NCI-H1105 (cell line): ENCODE measurements at regions not wholly inside any gene's neighbourhood (a gene's known extent, or its start where the extent isn't known, plus 50 kb on each side); places are given as distances from the start of the nearest gene placed in this dataset.
A peak's percentile ranks its signal among the peaks of the same experiment; 100 is the strongest.

Source experiments
- DNase-seq: peaks from one replicate; lab custom pipeline; 2025; lab: John Stamatoyannopoulos, UW

DNA sequence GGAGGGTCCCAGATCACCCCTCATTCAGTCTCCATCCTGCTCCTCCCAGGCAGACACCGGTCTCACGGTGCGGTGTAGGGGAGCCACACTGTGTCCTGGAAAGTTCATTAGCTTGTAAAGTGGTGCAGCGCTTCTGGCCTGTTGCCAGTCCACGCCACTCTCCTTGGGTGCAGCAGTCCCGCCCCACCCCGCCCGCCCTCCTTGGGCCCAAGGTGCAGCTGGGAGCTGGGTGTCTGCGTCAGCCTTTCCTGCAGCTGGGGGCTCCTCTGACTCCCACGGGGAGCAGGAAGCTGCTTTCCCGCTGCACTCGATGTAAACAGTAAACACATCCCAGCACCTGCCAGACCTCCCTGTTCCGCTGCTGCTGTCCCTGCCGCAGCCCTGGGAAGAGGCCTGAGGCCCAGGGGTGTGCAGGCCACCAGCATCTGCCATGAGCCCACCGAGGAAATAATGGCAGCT, 53.8 kb upstream of the ASB18 start:
- peak; percentile 19 for DNase-seq

DNA sequence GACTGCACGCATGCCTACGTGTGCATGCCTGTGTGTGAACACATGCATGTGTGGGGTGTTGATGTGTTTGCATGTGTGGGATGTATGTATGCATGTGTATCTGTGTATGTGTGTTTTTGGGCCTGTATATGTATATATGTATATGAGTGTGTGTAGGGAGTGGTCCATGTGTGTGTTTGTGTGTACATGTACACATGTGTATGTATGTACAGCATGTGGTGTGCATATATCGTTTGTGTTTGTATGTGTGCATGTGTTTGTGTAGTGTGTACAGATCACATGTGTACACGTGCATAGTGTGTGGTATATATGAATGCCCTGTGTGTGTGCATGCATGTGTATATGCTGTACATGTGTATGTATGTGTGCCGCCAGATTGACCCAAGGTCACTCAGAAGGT, 54.2 kb upstream of the ASB18 start:
- no peak for DNase-seq

DNA sequence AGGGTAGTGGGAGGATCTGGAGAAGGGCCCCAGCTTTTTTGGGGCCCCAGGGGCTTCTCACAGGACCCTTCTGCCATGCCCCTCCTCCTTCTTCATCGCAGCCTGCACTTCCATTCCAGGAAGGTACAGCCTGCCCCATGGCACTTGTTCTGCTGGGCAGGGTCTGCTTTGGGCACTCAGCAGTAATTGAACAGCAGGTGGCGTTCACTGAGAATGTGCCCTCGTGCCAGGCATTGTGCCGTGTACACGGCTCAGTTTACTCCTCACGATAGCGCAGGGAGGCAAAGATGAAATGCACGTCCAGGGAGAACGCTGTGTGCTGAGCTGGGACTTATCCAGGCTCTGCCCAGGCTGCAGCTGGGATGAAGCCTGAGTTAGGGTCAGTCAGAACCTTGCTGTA, 54.8 kb upstream of the ASB18 start:
- no peak for DNase-seq

DNA sequence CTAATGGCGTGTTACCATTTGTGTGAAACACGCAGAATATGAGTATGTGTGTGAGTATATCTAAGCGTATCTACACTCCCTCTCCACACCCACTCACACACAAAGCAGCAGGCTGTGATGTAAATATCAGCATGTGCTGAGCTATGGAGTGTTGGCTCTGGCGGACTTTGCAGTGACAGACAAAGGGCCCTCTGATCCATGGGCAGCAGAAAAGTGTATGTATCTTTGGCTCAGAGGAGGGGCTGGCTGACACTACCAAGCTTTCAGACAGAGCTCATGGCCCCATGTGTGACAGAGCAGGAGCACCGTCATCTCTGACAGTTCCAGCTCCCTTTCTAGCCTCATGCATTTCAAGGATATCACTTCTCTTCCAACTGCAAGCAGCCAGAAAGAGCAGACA, 57.2 kb upstream of the ASB18 start:
- DNase-seq: no peak

DNA sequence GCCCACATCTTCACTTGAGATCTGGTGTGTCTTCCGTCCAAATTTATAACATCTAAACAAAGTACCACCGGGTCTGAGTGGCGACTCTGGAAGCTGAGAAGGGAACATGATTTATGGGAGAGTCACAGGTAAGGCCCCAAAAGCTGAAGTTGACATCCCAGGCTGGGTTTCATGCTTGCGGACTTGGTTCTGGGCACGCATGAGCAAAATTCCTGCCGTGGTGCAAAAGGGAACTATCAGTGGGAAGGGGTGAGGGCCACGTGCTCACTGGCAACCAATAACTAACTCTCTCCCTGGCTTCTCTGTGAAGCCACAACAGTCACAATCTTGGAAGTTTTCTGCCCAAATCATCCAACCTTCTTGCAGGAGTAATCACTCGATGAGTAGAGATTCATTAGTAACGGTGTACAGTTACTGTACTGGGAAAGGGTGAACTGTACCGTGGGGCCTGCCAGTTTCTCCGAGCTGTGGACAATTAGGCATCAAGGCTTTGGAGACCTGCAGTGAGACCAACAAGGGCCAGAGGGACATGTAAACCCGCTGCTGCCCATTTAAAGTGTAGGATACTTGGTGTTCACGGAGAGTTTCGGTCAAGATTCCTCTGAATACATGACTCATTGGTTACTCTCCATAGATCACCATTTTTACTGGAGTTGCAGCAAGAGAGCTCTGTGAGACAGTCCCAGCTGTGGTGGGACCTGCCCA, 69.4 kb upstream of the ASB18 start:
- no peak for DNase-seq

DNA sequence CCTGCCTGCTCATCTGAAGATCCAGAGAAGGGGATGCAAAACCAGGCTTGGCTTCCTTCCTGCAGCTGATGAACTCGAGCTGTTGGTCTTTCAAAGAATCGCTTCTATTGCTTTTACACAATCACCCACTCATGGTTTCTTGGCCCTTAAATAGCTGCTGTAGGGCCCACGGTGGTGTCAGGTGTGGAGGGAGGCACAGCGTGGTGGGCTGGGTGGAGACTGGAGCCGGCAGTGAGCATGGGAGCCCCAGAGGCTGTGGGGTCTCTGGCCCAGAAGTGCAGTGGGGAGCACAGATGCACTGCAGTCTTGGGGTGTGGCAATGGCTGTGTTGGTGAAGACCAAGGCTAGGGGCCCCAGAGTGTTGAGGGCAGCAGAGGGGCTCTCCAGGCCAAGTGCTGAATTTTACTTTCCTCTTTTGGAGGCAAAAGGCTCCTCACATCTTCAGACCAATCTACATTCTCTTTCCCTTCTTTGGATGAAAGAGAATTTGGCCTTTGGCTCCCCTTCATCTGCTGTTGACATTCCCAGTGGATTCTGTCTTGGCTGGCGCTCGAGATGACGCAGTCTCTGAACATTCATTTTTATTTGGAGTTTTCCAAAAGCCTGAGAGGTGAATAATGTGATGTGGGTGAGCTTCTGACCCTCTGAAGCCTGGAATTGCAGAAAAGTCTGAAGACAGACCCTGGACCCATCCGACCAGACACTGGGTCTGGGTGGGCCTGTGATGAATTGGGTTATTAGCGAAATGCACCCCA, 70.1 kb upstream of the ASB18 start:
- DNase-seq: no peak

DNA sequence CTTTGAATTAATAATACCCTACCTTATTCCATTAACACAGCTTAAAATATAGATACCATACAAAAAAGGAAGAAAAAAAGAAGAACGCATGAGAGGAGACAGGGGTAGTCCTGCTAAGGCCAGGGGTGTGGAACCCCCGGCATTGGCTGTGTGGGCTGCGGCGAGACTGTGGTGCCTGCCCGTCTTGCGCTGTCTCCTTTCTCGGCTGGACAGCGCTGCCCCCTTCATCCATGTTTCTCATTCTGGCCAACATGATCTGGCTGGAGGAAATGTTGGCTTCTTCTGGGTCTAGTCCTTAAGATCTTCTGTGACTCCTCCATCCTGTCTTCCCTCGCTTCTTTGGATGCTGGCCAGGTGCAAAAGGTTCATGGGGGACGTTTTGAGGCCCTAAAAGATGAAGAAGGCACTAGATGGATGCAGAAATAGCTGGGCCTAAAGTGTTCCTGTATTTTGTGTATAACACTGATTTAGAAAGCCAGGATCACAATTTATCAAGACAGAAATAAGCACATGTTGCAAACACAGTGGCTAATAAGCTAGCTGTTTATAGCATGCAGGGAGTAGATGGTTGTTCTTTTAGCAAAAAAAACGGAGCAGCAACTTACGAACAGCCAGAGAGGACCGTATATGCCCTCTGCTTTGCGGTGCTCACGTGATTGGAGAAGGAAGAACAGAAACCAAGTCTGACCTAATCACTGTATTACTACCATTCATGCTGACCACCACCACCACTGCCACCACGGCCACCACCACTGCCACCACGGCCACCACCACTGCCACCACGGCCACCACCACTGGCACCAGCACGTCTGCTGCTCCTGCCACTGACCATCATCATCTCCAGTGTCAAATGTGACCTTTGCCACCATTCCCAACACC, 71.7 kb upstream of the ASB18 start:
- DNase-seq: no peak

DNA sequence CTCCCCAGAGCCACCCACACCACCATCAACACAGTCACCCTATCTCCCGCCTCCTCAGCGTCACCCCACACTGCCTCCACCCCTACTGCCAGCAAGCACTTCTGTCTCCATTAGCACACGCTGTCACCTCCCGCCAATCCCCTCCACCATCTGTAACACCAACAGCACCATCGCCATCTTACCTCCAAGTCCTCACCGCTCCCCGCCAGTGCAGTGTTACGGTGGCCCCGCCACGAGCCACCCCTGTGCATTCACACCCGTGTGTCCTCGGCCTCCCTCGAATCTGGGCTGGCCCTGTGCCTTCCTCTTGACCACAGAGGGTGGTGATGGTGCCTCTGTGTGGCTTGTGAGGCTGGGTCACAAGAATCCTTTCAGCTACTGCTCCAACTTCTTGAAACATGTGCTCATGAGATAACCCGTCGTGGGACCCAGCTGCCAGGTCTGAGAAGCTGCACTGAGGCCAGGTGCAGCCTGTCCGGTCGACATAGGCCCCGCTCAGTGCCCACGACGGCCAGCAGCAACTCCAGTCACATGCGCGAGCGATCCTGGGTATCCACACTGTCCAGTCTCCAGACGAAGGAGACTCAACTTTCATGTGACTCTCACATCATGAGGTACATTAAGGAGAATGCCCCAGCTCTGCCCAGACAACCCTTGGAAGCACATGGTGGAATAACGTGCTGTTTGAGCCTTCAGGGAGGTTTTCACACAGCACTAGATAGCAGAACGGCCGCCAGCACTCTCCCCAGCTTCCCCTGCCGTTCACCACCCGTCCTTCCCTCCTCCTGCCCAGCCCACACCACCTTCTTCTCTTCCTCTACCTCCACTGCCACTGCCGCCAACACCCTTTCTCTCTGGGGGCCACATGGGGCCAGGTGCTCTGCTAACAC, 72.6 kb upstream of the ASB18 start:
- no peak for DNase-seq

DNA sequence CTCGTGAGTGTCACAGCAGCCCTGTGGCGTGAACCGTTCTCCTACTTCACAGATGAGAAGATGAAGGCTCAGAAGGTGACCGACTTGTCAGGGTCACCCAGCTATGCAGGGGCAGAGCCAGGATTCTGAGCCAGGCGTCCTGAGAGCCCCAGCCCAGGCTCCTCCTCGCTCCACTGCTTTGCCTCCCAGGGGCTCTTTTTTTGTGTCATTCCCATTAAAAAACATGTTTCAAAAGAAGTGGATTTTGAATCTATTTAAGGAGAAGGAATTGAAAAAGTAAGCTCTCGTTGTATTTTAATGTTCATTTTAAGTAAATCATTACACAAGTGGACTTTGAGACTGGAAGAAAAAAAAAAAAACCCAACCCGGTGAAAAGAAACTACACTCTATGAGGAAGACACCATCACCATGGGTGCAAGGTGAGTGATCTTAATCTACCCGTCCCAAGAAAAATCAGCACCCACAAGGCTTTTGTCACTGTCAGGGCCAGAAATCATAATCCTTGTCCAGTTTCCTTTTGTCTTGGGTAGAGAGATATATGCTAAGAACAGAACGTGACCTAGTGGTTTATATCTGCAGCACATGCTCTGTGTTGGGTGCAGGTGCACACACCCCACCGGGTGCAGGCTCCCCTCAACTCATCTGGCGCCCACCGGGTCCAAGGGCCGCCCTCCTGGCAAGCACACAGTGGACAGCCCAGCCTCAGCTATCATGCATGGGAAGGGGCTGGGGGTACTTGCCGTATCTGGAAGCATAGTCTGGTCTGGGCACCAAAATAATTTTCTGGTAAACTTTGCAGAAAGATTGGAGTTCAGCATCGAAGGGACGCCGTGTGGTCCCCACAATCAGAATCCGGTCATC, 73.5 kb upstream of the ASB18 start:
- no peak for DNase-seq

DNA sequence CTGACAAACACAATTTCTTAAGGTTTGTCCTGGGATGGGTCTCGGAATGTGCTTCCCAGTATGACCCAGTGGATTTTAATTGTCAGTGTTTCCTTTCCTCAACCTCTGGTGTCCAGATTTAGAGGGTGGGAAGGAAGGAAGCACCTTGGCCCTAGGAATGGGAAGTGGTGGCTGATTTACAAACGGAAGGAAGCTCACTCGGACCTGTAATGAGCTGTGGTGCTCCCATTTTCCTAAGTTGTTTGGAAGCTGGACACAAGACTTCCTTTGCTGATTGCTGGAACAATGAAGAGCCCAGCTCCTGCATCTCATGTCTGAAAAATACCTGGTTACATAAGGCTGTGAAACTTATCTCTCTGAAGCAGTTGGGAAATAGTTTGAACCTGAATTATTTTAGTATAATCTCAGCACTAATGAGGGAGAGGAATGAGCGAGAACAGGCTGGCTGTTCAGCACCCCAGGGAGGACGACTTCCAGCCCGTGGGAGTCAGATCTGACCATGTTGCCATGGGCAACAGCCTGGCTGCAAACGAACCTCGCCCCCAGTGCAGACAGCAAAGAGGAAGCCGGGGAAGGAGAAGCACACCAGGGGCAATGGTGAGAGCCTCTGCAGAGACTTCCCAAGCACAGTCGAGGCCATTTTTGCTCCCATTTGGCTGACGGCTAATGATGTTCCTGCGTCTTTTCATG, 74.4 kb upstream of the ASB18 start:
- no peak for DNase-seq

DNA sequence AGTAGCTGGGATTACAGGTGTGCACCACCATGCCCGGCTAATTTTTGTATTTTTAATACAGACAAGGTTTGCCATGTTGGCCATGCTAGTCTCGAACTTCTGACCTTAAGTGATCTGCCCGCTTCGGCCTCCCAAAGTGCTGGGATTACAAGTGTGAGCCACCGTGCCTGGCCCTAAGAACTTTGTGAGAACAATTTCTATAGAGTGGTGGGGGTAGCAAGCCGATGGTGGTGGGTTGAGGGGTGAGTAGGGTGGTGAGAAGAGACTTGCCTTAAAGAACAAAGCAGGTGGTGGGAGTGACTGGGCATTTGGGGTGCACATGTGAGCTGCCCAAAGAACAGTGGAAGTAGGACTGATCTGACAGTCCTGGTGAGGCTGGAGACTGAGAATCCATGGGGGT, 76.0 kb upstream of the ASB18 start:
- no peak for DNase-seq

DNA sequence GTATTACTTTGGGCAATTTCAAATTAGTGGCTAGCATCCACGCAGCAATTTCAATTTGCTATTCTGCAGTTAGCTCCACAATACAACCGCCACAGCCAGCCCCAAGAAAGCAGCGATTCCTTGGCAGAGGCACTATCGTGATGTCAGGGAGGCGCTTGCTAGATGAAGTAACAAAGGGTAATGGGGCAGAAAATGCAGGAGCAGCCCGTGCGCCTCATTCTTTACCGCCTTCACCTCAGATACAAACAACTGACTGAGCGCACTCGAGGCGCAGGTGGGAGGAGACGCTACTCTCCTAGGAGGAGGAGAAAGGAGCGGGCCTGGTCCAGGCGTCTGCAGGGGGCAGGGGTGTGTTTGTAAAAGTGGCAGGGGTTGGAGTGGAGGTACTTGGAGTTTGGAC, 76.9 kb upstream of the ASB18 start:
- DNase-seq: no peak

DNA sequence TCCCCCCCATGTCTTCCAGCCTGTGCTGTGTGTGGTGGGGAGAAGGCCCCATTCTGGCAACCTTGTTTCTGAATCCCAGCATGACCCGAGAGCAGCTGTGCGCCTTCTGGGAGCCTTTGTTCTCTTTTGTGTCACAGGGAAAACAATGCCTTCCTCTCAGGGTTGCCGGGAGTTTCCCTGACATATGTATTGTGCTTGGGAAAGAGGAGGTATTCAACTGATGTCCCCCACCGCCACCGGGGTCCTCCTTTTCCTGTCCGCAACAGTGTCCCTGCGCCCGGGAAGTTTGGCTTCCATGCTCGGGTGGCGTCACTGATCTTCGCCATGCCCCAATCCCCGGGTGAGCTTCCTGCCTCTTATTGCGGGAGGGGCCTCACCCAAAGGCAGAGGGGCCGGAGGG, 77.5 kb upstream of the ASB18 start:
- no peak for DNase-seq

DNA sequence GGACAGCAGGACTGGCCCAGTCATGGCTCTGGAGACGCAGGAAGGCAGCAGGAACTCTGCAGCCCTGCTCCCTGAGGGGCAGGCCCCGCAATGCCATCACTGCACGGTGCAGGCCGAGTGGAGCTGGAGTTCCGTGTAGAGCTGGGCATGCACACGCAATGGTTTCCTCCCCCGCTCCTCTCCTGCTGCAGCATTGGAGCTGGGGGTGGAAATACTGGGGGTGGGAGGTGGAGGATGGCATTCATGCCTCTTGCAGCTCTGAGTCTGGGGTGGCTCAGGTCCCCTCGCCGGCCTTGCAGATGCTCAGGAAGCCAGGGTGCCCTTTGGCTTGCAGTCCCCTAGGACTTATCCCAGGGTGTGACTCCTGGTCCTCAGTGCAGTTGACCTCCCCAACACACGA, 78.3 kb upstream of the ASB18 start:
- DNase-seq: no peak

DNA sequence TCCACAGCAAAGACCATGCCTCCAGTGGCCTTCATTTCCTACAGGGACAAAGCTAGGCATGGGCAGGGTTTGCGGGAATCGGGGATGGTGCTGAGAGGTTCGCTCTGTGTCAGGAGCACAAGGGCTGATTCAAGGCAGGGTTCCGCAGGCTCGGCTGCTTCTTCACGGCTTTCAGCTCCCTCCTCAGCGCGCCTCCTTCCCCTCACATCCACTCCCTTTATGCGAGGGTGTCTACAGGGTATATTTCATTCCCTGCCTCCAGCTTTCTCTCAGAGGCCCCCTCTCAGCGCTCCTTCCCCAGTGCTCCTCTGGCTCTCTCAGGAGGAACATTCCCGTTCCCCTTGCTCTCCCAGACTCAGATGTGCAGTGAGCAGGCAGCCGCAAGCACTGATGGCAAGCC, 78.7 kb upstream of the ASB18 start:
- DNase-seq: no peak

DNA sequence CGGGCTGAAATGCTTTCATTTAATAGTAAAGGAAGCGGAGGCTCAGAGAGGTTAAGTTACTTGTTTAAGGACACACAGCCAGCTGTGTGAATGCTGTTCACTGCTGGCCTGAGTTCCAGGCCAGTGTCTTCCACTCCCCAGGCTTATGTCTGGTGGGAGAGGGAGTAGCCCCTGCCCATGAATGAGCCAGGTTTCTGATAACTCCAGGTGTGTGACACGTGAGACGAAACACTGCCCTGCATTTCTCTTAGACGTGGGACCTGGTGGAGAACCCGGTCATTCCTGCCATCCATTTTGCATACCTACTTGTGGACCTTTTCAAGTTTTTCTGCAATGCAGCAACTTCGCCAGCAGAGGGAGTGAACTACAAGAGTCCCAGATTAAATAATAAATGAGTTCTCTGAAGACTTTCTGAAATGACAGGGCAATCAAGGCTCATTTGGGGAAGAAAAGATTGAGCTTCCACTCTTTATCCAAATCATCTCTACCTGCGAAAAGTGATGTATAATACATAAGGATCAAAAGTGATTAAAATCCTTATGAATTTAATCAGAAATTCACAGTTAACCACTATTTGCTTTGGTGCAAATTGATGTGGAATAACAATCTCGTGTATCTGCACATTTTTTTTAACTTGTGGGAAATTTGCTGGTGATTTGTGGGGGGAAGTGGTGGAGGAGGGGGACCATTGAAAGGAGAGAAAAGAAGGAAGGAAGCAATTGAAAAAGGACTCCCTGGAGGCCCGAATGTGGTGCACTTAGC, 79.4 kb upstream of the ASB18 start:
- peak; percentile 68 for DNase-seq

DNA sequence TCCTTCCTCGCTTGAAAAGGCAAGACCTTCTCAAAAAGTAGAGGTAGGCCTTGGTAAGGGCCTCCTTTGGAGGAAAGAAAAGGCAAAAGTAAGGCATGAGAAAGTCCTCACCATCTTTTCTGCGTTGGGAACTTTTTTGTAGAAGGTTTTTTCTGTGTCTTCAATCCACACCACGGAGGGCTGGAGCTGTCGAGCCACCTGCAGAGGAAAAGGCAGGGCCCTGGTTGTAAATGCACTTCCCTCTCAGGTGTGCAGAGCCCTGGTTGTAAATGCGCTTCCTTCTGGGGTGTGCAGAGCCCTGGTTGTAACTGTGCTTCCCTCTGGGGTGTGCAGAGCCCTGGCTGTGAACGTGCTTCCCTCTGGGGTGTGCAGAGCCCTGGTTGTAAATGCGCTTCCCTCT, 80.2 kb upstream of the ASB18 start:
- DNase-seq: no peak

DNA sequence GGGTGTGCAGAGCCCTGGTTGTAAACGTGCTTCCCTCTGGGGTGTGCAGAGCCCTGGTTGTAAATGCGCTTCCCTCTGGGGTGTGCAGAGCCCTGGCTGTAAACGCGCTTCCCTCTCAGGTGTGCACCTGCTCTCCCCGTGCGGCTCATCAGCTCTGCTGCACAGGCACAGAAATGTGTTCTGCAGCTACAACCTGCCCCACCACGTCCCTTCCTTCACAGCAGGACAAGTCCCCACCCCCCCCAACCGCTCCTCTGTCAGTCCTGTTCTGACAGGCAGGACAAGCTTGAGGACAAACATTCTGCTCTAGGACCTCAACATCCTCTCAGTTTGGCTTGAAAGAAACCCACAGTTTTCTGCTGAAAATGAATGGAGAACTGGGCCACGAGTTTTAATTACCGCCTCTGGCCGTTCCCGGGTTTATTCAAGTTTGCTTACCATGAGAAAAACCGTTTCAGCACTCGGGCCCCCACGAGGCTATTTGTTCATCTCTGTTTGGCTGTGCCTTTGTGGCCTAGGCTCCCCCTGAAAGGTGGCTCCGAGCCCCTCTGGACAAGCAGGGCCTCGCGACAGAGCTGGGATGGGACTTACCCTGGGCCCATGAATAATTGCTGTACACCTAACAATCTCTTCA, 81.0 kb upstream of the ASB18 start:
- no peak for DNase-seq

DNA sequence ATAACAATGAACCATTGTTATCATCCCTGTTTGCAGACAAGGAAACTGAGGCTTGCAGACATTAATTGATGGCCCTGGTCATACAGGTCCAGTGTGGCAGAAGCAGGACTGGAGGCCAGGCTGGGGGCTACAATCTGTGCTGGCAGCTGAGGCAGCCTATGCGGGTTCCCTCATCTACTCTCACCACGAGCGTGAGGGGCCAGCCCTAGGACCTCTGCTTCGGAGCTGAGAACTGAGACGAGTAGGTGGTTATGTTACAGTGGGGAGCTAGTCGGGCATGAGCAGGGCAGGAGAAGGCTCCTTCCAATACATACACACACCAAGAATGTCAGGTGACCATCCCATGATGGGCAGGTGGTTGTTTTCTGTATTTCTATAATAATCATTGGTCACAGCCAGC, 82.2 kb upstream of the ASB18 start:
- DNase-seq: no peak
